Activated naive CD8-positive, alpha-beta T cell treated with anti-CD3 and anti-CD28 coated beads, Interleukin-2, amount 50 U/mL, for 24 hours (primary cell): ENCODE measurements at regions not wholly inside any gene's neighbourhood (a gene's known extent, or its start where the extent isn't known, plus 50 kb on each side); places are given as distances from the start of the nearest gene placed in this dataset.

Experiments used
- ATAC-seq: fragments of 150-1000 bp; cut with Tn5 transposase; one replicate; pipeline ENCODE4 v1.10.0; 2021
- DNase-seq: peaks from one replicate; pipeline ENCODE4 v3.0.0; 2021
- H3K27ac Mint-ChIP-seq: one replicate; pipeline ENCODE4 v1.8.0; 2021; ENCODE audit warnings: mild to moderate bottlenecking, mixed read lengths
- H3K27me3 Mint-ChIP-seq: one replicate; pipeline ENCODE4 v1.8.0; 2021; ENCODE audit warnings: mixed read lengths
- H3K36me3 Mint-ChIP-seq: one replicate; pipeline ENCODE4 v1.8.0; 2021; ENCODE audit warnings: low read depth, mixed read lengths
- H3K4me1 Mint-ChIP-seq: one replicate; pipeline ENCODE4 v1.8.0; 2021; ENCODE audit warnings: mixed read lengths
- H3K4me3 Mint-ChIP-seq: one replicate; pipeline ENCODE4 v1.8.0; 2021; ENCODE audit warnings: mild to moderate bottlenecking, moderate library complexity, mixed read lengths
- H3K9me3 Mint-ChIP-seq: one replicate; pipeline ENCODE4 v1.8.0; 2021; ENCODE audit warnings: mixed read lengths

DNA sequence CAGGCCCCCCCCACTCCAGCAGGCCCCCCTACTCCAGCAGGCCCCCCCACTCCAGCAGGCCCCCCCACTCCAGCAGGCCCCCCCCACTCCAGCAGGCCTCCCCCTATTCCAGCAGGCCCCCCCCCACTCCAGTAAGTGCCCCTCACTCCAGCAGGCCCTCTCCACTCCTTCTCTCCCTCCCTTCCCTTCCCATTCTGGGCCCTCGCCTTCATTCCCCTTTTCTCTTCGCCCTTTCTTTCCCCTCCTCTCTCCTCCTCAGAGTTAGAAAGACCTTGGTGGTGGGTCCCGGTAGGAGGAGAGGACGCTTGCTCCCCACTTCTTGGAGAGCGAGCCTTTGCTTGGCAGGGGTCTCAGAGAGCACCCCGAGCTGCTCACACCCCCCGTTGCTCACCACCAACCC lies 177.0 kb upstream of the TNRC6C start:
- Mint-ChIP-seq H3K4me1 (peaks cover 17% of the 10 kb centered on the region), H3K27ac (no peak overlapping the region), H3K9me3 (no peaks in the 10 kb centered on the region), H3K27me3 (no peaks in the 10 kb centered on the region), H3K36me3 (no peaks in the 10 kb centered on the region), H3K4me3 (no peak overlapping the region)
- ATAC-seq (no peak), DNase-seq (no peak)

- Mint-ChIP-seq H3K9me3 (no peaks in the 10 kb centered on the region), H3K27ac (no peak overlapping the region), H3K4me3 (no peak overlapping the region), H3K27me3 (no peaks in the 10 kb centered on the region), H3K36me3 (no peaks in the 10 kb centered on the region), H3K4me1 (peaks cover 17% of the 10 kb centered on the region)
- ATAC-seq (no peak), DNase-seq (no peak)
Measured at GRCh38 chr17:77782201-77782600, 176.3 kb upstream of the TNRC6C start.

GRCh38 chr17:77782611-77783010 lies 175.9 kb upstream of the TNRC6C start:
- Mint-ChIP-seq H3K4me1 (peaks cover 17% of the 10 kb centered on the region), H3K36me3 (no peaks in the 10 kb centered on the region), H3K9me3 (no peaks in the 10 kb centered on the region), H3K27me3 (no peaks in the 10 kb centered on the region), H3K4me3 (no peak overlapping the region), H3K27ac (no peak overlapping the region)
- DNase-seq (no peak), ATAC-seq (no peak)

DNA sequence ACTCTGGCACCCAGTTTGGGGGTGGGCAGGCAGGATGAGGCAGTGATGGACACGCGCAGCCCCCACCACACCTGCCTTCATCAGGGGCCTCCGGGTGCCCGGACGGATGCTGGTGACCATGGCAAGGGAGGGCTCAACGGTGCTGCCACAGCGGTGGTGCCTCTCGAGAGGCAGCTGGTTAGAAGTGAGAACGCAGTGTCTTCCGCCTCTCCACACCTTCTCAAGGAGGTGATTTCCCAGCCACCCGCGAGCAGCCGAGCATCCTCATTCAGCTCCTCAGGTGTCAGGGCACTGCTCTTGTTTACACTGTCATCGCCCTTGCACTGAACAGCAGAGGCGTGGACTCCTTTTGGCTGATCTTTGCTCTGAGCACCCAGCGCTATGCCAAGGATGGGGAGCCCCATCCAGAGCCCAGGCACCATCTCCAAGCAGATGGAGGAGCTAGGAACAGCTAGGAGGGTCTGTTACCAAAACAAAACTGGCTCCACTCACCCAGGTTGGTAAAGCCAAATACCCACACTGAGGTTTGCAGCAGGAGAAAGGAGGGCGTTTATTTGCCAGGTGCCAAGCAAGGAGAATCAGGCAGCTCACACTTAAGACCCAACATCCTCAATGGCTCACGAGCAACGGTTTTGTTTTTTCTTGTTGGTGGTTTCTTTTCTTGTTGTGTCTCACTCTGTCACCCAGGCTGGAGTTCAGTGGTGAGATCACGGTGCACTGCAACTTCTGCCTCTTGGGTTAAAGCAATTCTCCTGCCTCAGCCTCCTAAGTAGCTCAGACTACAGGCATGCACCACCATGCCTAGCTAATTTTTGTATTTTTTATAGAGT lies 174.3 kb upstream of the TNRC6C start:
- no peaks in the 10 kb centered on the region for H3K9me3 Mint-ChIP-seq
- no peak overlapping the region for H3K27ac Mint-ChIP-seq
- DNase-seq (peak; percentile 37), ATAC-seq (peak; percentile 79)
- H3K36me3 Mint-ChIP-seq, result no peaks in the 10 kb centered on the region
- H3K4me1 Mint-ChIP-seq, result peaks cover 17% of the 10 kb centered on the region
- peaks cover 2% of the 10 kb centered on the region for H3K27me3 Mint-ChIP-seq
- H3K4me3 Mint-ChIP-seq, result no peak overlapping the region

GRCh38 chr17:77785312-77785905 lies 173.1 kb upstream of the TNRC6C start:
- no peak for DNase-seq
- no peak overlapping the region for H3K27ac Mint-ChIP-seq
- H3K4me3 Mint-ChIP-seq, result no peak overlapping the region
- H3K36me3 Mint-ChIP-seq, result no peaks in the 10 kb centered on the region
- peaks cover 17% of the 10 kb centered on the region for H3K4me1 Mint-ChIP-seq
- H3K9me3 Mint-ChIP-seq, result no peaks in the 10 kb centered on the region
- no peak for ATAC-seq
- peaks cover 2% of the 10 kb centered on the region for H3K27me3 Mint-ChIP-seq

- Mint-ChIP-seq H3K4me3 (no peak overlapping the region), H3K4me1 (peaks cover 17% of the 10 kb centered on the region), H3K36me3 (no peaks in the 10 kb centered on the region), H3K9me3 (no peaks in the 10 kb centered on the region), H3K27me3 (peaks cover 2% of the 10 kb centered on the region), H3K27ac (no peak overlapping the region)
- ATAC-seq (no peak), DNase-seq (no peak)
Measured at GRCh38 chr17:77786090-77786489, 172.4 kb upstream of the TNRC6C start.

DNA sequence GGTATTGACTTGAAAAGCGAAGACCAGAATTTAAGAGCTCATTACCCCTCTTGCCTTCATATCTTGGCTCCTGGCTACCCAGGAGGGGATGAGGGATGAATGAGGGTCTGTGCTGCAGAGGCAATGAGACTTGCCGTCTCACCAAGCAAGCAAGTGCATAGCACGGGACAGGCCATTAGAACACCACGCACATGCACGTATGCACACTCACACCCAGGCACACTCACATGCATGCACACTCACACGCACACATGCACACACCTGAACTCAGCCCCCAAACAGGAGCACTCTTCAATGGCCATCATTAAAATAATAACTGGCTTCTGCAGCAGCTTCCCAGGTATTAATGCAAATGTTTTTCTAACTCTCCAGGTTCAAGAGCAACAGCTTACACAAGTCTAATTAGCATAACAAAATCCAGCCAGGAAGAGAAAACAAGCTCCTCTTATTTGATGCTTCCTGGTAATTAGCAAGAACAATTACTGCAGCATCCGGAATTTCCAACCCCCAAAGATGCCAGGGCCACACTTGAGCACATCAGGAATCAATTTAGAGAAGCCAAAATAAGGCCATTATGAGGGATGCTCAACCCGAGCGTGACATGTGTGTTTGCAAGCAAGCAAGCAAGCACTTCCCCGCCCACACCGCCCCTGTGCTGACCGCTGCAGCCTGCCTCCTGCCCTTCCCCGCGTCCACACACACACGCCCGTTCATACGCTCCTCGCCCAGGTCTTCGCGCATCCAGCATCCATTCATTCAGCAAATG lies 171.6 kb upstream of the TNRC6C start:
- peaks cover 17% of the 10 kb centered on the region for H3K4me1 Mint-ChIP-seq
- peaks cover 2% of the 10 kb centered on the region for H3K27me3 Mint-ChIP-seq
- no peak for DNase-seq
- no peak overlapping the region for H3K27ac Mint-ChIP-seq
- H3K4me3 Mint-ChIP-seq, result no peak overlapping the region
- no peaks in the 10 kb centered on the region for H3K36me3 Mint-ChIP-seq
- H3K9me3 Mint-ChIP-seq, result no peaks in the 10 kb centered on the region
- no peak for ATAC-seq

- no peak overlapping the region for H3K4me3 Mint-ChIP-seq
- peaks cover 2% of the 10 kb centered on the region for H3K27me3 Mint-ChIP-seq
- ATAC-seq (no peak), DNase-seq (no peak)
- no peaks in the 10 kb centered on the region for H3K4me1 Mint-ChIP-seq
- no peak overlapping the region for H3K27ac Mint-ChIP-seq
- no peaks in the 10 kb centered on the region for H3K36me3 Mint-ChIP-seq
- H3K9me3 Mint-ChIP-seq, result no peaks in the 10 kb centered on the region
Measured at GRCh38 chr17:77790143-77790829, 168.2 kb upstream of the TNRC6C start.

DNA sequence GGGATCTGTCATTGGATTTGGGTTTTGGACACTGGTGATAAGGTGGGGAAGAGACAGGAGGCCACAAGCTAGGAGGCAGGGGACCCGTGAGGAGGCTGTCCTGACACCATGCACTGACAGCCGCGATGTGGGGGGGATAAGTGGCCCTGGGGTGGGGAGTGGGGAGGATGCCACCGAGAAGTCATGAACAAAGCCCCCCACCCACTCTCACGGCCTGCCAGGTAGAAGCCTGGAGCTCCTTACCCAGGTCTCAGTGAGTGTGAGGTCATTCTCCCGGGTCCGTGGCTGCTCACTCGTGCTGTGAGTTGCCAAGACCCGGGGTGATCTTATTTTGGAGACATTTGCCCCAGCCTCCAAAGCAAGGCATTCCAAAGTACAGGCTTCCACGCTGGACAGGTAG lies 165.9 kb upstream of the TNRC6C start:
- Mint-ChIP-seq H3K4me1 (no peaks in the 10 kb centered on the region), H3K4me3 (no peak overlapping the region), H3K9me3 (no peaks in the 10 kb centered on the region), H3K27ac (no peak overlapping the region), H3K27me3 (peaks cover 2% of the 10 kb centered on the region), H3K36me3 (no peaks in the 10 kb centered on the region)
- no peak for DNase-seq
- ATAC-seq, result no peak

DNA sequence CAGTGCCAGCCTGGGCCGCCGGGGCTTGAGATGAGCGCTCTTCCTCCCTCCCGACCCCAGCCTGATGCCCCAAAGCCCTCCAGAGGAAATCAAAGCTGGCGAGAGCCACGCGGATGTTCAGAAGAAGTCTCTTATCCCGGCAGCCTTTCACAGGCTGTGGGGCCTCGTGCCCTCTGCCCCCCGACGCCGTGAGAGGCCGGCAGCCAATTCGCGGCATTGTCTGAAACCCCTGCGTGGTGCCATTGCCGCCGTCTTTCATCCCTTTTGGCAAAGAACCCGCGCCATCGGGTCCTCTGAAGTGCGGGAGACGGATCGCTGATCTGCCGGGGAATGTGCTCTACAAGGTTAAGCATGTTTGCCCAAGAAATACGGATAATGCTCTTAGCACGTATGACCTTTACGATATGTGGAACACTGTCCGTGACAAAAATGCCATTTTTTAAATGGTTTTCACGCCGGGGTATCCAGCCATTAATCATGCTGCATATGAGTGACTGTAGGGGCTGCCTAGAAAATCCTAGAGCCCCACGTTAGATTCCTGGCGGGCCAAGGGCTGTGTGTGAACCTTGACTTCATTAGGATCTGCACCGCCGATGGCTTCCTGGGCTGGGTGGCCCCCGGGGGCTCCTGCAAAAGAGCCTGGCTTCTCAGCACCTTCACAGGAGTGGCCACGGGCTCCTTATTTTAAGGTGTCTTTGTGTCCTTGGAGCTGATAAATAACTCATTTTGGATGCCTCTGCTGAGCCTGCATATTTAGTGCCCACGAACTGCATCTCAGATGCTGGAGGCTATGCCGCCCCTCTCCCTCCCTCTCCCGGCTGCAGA lies 165.1 kb upstream of the TNRC6C start:
- H3K9me3 Mint-ChIP-seq, result no peaks in the 10 kb centered on the region
- H3K4me3 Mint-ChIP-seq, result no peak overlapping the region
- no peak for DNase-seq
- H3K36me3 Mint-ChIP-seq, result no peaks in the 10 kb centered on the region
- no peaks in the 10 kb centered on the region for H3K4me1 Mint-ChIP-seq
- peaks cover 2% of the 10 kb centered on the region for H3K27me3 Mint-ChIP-seq
- H3K27ac Mint-ChIP-seq, result no peak overlapping the region
- no peak for ATAC-seq

GRCh38 chr17:77793971-77794235 lies 164.6 kb upstream of the TNRC6C start:
- Mint-ChIP-seq H3K27ac (no peak overlapping the region), H3K27me3 (peaks cover 2% of the 10 kb centered on the region), H3K4me3 (no peak overlapping the region), H3K36me3 (no peaks in the 10 kb centered on the region), H3K4me1 (no peaks in the 10 kb centered on the region), H3K9me3 (no peaks in the 10 kb centered on the region)
- DNase-seq (no peak), ATAC-seq (no peak)

- Mint-ChIP-seq H3K4me3 (no peak overlapping the region), H3K27me3 (no peaks in the 10 kb centered on the region), H3K4me1 (no peaks in the 10 kb centered on the region), H3K27ac (no peak overlapping the region), H3K36me3 (no peaks in the 10 kb centered on the region), H3K9me3 (no peaks in the 10 kb centered on the region)
- DNase-seq, result no peak
- no peak for ATAC-seq
Measured at GRCh38 chr17:77794846-77795245, 163.7 kb upstream of the TNRC6C start.

- no peak overlapping the region for H3K27ac Mint-ChIP-seq
- peaks cover under 1% of the 10 kb centered on the region for H3K27me3 Mint-ChIP-seq
- ATAC-seq (no peak), DNase-seq (no peak)
- H3K4me3 Mint-ChIP-seq, result no peak overlapping the region
- H3K9me3 Mint-ChIP-seq, result no peaks in the 10 kb centered on the region
- no peaks in the 10 kb centered on the region for H3K4me1 Mint-ChIP-seq
- no peaks in the 10 kb centered on the region for H3K36me3 Mint-ChIP-seq
Measured at GRCh38 chr17:77795685-77796084, 162.8 kb upstream of the TNRC6C start.

DNA sequence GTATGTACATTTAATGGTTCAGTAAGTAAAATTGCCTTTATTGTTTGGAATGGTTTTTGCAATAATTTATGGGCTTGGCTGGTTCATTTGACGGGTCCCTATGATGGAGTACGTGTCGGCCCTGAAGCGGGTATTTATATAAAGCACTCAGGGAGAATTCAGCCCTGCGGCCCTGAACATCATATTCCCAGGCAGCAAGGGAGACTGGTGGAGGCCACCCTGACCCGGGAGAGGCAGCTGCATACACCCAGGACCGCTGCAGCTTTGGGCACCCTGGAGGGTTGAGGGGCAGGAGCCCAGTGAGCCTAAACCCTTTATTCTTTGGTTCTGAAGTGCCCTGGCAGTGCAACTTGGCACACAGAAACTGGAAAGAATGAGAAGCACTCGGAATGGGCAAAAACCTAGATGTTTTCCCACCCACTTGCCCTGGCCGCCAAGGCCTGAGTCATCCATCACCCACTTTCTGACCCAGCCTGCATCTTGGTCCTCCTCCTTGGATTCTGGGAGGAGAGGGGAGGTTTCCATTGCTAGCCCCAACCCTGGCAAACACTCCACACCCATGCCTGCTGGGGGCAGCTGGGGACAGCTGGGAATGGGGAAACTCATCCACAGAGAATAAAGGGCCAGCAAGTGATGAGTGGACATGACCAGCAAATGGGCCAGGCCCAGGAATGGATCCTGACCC lies 162.2 kb upstream of the TNRC6C start:
- ATAC-seq (no peak), DNase-seq (no peak)
- Mint-ChIP-seq H3K4me3 (no peak overlapping the region), H3K27ac (no peak overlapping the region), H3K36me3 (no peaks in the 10 kb centered on the region), H3K27me3 (peaks cover 6% of the 10 kb centered on the region), H3K4me1 (no peaks in the 10 kb centered on the region), H3K9me3 (no peaks in the 10 kb centered on the region)
